ENCODE measurements at regions not wholly inside any gene's neighbourhood (a gene's known extent, or its start where the extent isn't known, plus 50 kb on each side); places are given as distances from the start of the nearest gene placed in this dataset.
"Not testable (repeated sequence)": the region's sequence is repeated elsewhere in the genome, so short reads cannot be mapped to it uniquely, and the experiment has no call there.

DNA sequence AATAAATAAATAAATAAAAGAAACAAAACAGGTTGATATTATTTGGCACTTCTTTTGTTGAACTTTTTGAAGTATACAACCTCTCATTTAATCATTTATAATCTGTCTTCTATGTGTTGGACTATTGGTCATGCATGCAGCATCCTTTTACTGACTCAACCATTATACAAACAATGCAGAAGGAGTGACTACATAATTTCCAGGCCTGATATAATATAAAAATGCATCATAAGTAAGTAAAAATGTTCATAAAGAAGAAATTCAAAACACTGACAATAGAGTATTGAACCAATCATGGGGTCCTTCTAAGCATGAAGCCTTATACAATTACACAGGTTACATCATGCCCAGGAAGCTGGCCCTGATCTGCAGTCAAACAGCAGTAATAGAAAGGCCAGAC is 141.5 kb upstream of the FN1 start:
- DNase-seq = no peak

DNA sequence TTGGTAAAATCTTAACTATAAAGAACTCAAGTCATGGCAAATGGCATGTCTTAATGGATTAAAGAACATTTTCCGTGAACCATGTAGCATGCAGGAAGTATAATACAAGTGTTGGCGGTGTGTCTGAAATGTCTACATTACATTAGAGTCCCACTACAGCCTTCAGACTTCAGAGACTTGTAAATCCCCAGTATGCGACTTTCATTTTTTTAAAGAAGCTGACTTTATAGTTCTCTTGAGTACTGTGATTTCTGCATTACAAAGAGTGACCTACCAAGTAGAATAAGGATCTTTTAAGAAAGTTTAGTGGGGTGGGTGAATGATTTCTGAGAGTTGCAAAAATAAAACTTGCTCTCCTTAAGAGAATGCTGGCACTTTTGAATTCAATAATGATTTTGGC is 140.7 kb upstream of the FN1 start:
- no peak for DNase-seq

DNA sequence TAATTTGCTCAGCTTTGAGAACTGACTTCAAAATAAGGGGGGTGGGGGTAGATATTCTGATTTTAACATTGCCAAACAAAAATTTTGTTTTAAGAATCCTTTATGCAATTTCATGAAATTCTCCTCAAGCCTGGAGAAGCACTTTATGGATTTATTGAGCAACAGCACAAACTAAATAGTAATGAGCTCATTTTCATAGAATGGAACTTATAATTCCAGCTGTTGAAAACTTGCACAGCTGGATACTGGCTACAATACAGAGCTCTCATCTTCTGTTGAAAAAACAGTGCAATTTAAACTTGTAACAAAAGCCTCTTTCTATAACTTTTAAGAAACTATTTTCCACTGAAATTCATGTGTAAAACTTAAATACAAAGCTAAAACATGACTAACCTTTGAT is 137.6 kb upstream of the FN1 start:
- DNase-seq = no peak

DNA sequence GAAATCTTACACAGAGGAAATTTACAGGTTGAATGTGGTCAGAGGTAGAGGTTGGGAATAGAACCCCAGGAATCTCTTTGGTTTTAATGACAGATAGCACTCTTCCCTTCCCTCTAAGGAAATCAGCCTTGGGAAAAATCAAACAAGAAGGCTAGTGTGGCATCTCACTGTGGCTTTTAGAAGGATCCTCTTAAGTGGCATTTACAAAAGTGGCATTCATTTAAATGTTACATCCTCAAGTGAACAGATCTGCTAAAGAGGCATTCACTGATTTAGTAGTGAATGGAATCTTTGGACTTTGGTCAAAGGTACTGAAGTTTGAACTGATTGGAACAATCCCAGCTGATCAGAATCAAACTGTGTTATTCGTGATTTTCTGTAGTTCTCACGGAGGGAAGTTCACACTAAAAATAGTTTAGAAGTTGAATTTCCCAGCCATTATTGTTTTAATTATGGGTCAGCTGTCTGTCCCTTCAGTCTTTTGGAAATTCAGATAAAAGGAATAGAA is 136.5 kb upstream of the FN1 start:
- DNase-seq = no peak

DNA sequence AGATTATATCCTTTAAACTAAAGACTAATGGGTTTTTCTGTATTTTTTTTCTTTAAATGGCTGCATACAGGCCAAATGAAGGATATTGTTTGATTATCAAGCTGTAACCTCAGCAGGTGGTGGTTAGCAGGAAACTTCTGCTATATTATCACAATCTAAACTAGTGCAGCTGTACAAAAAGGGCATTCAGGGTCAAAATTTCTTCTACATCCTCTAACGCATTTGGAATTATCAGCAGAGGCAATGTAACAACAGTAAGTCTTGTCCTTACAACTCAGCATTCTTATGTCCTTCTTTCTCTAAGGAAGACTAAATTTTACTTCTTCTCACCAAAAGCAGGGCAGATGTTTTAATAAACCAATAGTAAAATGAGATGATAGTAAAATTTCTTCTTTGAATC is 135.8 kb upstream of the FN1 start:
- DNase-seq = no peak

DNA sequence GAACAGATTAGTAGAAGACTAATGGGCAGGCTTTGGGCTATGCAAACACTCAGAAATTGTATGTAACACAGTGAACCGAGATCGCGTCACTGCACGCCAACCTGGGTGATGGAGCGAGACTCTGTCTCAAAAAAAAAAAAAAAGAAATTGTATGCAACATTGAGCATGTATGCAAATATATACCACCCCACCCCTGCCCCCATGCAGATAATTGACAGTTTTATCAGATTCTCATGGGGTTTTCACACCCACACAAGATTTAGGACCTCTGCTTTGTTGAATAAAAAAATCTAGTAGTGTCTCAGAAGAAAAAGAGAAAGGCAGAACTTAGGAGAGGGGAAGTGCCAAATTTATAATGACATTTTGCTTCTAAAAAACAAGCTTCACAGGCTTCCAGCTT is 131.6 kb upstream of the FN1 start:
- DNase-seq = no peak

DNA sequence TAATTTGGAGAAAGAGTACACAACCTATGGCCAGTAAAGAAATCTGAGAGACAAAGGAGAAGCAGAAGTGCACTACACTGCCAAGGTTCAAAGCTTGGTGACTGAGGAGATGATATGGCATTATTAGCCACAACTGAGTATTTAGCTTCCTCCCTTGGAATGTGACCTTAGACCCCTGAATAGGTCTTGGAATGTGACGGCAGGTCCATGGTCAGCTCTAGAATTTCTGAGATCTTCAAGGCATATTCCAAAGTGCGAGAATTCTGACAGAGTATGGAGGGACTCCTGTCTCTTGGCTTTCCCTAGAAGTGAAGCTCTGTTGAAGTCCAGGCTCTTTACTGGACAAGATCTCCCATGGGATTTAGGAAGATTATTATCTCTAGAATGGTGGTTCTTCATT is 130.0 kb upstream of the FN1 start:
- no peak for DNase-seq

DNA sequence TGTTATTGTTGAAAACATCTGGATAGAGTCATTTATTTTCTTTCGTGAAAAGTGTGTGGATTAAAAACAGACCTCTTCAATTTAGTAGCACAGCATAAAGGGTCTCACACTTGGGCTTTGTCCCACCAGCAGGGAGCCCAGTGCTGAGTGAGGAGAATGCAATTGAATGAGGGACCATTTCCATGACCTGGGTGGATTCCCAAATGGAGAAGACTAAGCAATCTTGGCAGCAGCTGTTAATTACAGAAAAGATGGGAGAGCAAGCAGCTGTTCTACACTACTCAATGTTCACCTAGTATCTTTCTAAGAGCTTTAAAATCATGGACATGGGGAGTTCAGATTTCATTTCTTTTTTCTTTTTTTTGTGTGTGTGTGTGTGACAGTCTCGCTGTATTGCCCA is 121.8 kb upstream of the FN1 start:
- no peak for DNase-seq

DNA sequence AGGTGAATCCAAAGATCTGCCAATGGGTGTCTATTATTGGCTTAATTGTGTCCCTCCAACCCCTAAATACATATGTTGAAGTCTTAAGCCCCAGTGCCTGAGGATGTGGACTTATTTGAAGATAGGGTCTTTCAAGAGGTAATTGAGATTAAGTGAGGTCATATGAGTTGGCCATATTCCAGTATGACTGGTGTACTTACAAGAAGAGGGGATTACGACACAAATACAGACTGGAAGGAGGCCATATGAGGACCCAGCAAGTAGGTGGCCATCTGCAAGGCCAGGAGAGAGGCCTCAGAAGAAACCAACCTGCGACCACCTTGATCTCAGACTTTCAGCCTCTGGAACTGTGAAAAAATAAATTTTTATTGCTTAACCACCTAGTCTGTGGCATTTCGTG is 121.1 kb upstream of the FN1 start:
- DNase-seq = no peak

DNA sequence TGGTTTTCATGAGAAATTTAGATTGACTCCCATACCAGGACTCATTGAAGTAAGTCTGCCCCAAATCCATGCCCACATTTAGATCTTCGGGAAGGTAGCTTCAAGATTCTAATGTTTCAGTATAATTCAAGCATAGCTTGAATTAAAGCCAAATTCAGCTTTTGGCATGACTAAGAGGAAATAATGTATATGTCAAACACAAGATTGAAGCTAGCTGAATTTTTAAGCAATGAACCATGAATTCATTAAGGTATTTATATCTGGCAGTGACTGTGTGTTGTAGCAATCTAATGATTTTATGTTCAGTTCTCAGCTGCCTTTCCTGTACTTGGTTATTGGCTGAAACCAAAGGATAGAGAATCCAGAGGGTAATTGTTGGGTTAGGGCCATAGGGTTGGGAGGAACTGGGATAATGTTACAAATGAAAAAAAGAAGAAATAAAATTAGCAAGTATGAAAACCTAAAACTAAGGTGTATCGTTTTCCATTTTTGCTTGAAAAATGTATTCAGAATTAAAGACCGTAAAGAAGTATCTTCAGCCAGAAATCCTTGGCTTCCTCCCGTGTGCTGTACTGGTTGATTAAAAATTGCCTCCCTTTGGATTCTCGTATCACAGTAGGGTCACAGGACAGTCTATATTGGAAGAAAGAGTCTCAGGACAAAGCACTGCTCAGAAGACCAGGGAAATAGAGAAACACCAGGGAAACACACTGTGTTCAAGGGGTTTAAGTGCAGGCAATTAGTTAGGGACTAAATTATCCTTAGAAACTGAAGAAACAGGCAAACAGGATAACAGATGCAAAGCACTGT is 119.0 kb upstream of the FN1 start:
- no peak for DNase-seq

DNA sequence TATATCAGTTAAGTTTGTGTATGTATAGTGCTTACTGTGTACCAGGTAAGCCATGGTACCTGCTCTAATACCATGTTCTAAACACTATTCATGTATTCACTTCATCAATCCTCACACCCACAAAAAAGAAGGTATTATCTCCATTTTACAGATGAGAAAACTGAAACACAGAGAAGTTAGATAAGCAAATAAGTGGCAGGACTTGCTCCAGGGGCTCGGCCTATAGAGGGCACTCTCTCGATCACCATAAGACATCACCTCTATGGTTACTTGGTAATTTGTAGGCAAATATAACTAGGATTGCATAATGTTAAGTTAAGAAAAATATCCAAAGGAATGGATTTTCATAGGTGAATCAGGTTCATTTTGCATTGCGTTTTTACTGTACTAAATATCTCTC is 118.1 kb upstream of the FN1 start:
- no peak for DNase-seq

DNA sequence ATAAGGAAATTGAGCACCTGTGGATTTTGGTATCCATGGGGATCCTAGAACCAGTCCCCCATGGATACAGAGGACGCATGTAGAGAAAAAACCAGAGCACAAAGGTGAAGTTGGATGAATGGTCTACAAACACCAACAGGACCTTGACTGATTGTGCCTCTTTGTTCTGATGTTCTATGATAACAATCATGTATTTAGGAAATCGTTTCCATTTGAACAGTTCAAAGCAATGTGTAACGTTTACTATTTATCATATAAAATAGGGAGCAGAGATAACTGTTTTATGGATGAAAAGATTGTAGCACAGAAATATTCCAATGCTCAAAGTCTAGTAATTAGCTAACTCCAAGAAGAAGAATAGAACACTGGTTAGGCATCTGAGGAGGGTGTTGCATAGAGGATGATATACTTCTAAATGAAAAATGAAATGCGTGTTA is 116.3 kb upstream of the FN1 start:
- DNase-seq = no peak

DNA sequence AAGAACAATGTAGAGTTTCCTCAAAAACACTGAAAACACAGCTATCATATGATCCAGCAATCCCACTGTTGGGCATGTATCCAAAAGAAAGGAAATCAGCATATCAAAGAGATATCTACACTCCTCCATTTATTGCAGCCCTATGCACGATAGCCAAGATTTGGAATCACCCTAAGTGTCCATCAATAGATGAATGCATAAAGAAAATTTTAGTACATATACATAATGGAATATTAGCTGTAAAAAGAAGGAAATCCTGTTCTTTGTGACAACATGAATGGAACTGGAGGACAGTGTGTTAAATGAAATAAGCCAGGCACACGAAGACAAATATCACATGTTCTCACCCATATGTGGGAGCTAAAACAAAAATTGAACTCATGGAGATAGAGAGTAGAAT is 114.5 kb upstream of the FN1 start:
- no peak for DNase-seq

DNA sequence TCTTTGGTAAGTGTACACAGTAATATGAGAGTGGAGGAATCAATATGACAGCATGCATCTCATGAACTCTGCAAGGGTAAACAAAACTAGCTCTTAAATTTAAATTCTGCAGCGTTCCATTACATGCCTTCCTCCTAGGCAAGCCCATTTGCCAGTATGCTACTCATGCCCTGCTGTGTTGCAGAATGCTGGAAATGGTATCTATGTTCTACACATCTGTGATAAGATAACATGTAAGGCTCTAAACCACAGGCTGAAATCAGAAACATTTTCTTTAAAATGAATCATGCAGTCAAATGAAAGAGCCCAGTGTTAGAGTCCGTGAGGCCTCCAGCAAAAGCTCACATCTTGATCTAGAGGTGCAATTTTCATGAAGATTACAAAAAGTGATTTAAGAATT is 112.8 kb upstream of the FN1 start:
- no peak for DNase-seq

DNA sequence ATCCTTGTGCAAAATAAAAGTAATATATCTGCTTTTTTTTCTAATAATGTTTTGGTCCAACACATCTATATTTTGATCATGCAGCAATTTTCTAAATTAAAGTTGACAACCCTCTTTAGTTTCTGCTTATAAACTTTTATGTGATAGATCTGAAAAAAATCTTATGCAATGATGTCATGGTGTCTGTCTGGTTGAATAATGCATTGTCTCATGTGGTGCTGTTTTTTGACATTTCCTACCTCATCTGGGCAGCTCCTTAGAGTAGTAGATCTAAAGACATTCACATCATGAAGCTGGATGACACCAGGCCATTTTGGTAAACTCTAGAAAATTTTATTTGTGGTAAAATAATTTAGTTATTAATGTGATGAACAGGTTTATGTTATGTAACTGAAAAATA is 106.8 kb upstream of the FN1 start:
- no peak for DNase-seq

DNA sequence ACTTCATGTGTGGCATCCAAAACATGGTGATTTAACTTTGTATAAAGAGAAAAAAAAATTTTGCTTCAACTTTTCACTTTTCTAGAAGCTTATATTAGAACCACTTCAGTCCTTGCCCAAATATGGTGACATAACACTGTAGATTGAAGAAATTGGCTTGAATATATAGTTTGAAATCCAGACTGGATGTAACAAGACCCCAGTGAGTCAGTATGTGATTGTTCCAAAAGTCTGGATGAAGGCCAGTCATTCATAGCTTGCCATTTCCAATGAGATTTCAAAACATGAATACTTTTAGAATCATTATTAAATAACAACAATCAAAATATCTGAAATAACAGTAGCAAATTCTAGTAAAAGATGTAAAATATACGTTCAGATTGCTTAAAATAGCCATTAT is 104.8 kb upstream of the FN1 start:
- no peak for DNase-seq

DNA sequence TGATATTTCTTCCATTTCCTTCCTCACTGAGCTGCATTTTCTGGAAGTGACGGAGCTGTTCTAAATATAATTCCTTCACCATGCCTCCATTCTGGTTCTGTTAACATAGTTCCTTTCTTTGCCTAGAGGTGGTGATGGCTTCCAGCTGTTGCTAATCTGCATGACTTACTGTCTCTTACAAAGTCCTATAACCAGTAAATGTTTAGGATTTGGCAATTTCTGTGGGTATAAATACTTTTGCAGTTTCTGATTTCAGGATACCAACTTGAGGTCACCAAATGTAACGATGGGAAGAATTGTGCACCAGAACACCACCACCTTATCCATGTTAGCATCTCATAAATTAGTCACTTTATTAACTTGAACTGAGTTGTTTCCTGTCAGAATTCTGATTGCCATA is 101.7 kb upstream of the FN1 start:
- no peak for DNase-seq

DNA sequence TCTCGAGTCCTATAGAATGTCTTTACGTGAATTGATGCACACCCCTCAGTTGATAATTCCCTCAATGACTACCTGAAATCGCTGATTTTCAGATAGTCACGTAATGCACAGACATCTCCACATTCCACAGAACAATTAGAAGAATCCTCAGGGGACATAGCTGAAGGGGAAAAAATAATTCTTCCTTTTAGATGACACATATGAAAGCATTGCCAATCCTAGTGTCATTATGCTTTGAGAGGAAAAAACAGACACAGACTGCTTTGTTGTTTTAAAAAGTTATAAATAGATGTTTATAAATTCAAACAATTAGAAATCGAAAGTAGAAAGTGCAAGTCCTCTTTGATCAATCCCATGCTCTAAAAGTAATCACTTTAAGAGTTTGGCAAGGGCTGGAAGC is 100.6 kb upstream of the FN1 start:
- DNase-seq = no peak

DNA sequence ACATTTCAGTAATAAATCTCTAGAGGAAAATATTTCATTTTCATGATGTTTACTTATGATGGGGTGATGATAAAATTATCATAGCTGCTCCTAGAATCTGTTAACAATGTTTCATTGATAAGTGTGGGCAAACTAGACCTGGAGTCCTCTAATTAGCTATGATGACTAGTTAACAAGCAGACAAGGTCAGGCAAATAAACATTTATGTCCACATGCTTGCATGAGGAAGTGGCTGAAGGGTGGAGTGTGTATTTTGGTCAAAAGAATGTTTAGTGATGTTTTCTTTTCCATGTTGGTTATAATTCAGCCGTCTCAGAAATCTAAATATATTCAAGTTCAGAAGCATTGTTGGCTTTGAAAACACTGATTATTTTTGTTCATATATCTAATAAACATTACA is 99.9 kb upstream of the FN1 start:
- DNase-seq = no peak

DNA sequence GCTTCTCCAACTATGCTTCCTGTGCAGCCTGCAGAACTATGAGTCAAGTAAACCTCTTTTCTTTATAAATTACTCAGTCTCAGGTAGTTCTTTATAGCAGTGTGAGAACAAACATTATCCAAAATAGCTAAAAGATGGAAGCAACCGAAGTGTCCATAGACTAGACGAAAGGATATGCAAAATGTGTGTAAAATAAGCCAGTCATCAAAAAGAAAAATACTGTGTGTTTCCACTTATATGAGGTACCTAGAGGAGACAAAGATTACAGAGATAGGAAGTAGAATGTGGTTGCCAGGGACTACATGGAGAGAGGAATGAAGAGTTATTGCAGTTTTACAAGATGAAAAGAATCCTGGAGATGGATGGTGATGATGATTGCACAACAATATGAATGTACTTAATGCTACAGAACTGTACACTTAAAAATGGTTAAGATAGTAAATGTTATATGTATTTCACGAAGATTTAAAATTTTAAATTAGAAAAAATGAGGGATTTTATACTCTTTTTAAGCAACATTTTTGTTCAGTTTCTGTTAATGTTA is 99.3 kb upstream of the FN1 start:
- no peak for DNase-seq

DNA sequence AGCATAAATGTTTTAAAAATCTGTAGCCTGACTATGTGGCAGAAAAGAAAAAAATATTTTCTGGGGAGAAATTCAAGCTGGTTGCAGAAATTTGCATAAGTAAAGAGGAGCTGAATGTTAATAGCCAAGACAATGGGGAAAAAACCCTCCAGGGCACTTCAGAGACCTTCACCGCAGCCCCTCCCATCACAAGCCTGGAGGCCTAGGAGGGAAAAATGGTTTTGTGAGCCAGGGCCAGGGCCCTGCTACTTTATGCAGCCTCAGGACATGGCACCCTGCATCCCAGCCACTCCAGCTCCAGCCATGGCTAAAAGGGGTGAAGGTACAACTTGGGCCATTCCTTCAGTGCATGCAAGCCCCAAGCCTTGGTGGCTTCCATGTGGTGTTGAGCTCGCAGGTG is 97.8 kb upstream of the FN1 start:
- not testable (repeated sequence) for DNase-seq

DNA sequence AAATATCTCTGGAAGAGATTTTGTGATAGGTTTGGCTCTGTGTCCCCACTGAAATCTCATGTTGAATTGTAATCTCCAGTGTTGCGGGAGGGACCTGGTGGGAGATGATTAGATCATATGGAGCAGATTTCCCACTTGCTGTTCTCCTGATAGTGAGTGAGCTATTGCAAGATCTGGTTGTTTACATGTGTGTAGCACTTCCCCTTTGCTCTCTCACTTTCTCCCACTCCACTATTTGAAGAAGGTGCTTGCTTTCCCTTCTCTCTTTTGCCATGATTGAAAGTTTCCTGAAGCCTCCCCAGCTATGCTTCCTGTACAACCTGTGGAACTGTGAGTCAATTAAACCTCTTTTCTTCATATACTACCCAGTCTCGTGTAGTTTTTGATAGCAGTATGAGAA is 97.0 kb upstream of the FN1 start:
- DNase-seq = no peak

DNA sequence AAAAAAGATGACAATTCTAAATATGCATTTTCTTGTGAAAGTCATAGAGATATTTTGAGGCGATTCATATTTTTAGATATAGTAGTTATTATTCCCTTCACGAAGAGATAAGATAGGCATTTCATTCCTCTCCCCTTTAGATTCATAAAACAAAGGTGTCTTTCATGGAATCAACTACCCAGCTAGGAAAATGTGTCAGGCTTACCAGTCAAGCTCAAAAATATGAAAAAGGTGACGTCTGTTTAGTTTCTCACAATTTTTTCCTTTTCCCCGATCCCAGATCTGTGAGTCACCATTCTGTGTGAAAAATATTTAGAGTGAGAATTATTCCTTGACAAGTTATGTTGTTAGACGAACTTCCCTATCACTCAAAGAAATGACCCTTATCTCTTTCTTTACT is 95.4 kb upstream of the FN1 start:
- no peak for DNase-seq

DNA sequence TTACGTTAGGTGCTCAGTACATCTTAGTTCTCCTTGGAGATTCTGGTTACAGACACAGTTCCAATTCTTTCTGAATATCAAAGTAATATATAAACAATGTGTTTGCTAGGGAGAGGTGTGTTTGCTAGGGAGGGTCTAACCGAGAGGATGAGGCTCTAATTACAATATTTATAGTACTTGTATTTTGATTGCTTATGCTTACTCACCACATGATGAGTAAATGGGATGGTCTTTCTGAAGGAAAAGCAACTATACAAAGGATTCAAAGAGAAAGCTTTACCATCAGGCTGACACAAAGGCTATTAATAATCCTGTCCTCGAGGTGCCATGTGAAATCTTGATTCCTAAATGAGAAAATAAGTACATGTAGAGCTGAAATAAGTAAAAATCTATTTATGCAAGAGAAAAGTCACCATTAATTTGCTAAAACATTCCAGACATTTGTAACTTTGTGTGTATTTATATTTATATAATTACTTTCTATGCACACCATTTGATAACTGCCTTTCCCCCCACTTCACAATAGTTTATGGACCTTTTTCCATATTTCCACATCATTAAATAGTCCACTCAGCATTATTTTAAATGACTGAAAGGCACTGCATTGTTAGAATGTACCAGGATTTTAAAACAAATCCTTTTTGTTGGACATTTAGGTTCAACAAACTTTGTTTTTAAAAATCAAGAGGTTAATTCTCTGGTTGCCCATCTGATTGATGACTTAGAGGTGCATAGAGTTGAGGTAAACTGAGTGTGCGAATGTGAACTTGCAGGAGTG is 94.5 kb upstream of the FN1 start:
- no peak for DNase-seq
